Stimulated activated CD8-positive, alpha-beta memory T cell treated with anti-CD3 and anti-CD28 coated beads, Interleukin-7, amount 100 ng/mL, for 24 hours (primary cell): ENCODE measurements at regions not wholly inside any gene's neighbourhood (a gene's known extent, or its start where the extent isn't known, plus 50 kb on each side); places are given as distances from the start of the nearest gene placed in this dataset.

ENCODE experiments used
- DNase-seq: peaks from one replicate; pipeline ENCODE4 v3.0.0-alpha.2; 2020; ENCODE audit warnings: low read depth

DNA sequence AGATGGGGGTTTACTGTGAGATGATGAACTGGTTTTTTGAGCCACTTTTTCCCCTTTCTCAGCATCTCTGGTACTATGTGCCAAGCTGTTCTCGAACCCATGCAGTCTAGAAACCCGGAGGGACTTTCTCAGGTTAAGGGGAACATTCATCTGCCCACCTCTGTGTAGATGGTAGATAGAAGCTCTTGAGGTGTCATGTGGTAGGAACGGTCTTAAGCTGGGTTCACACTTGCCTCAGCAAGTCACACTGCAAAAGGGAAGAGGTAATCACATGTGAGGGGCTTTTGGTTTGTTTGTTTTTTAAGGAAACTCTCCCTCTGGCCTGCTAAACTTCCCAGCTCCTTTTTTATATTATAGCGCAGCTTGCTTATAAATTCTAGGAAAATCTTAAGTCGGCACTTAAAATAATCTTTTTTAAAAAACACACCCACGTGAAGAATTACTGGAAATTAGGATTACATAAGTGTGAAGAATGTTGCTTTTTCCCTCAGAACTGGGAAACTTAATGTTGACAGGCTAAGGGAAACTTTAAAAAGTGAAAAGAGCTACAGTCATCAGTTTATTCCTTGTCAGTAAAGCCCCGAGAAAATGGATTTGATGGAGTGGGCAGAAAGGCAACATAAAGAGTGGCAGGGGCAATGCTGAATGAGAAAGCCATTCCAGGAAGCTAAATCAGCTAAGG, 430.3 kb downstream of the ARHGEF28 start:
- no peak for DNase-seq

DNA sequence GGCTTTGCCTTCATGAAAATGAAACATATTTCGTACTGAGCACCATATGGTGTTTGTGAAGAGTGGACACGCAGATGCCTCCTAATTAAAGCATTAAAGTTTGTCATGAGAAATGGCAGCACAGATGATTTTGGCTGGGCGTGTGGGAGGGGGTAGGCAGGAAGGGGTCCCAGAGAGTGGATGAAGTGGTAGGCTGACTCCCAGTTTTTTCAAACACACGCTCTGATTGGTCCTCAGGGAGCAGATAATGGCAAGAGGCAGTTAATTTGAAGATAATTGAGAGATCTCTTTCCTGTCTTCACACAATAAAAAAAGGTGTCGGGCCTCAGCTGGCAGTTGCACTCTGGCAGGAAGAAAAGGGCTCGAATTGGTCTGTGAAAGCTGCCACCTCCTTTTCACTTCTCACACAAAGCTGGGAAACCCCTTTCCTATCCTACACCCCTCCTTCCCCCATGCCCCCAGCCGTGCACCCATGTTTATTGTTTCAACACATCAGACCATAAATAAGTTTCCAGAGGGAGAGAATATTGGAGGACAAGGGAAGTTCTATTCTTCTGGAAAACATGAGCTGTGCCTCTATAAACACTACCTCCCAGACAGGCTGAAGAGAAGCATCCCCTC, 429.6 kb downstream of the ARHGEF28 start:
- DNase-seq: no peak

DNA sequence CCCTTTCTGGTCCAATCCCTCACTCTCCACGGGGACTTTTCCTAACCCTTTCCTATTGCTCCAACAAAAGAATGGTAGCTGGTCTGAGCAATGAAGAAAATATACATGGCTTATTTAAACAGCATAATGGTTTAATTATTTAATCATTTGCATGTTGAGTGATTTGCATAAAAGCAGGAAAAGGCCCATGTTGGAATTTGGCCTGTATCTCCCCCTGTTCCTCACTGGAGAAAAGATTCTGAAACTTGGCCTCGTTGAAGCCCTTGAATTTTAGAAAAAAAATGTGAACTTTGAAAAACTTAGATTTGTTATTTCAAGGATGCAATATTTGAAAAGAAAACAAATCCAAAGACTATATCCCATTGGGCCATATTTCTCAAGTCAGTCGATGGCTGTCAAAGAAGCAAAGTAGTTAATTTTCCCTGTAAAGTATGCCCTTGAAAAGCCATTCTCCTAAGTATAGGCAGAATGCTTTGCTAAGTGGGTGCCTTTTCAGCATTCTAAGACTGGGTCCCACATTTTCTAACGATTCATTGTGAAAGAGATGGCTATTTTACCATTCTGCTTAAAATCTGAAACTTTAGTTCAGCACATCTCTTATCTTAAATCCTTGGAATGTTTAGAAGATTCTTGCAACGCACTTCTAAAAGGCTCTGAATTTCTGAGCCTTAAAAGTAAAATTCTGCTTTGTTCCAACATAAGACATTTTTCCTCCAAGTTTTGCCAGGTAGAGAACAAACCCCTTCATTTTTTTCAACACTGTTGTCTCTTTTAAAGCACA, 428.8 kb downstream of the ARHGEF28 start:
- no peak for DNase-seq

DNA sequence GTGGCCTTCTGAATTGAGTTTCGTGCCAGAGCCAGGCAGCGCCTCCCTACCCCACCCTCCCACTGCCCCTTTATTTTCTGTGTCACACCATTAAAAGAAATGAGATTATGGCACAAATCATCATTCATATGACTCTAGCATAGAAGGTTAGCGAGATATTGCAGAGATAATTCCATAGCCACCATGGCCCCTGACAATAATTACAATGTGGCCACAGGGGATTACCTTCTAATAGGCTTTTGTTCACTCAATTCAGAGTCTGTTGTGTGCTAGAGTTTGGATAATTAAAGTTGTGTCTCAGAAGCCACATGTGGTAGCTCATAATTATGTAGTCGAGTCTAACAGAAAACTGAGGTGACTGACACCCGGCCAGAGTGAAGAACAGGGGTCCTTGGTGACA, 428.1 kb downstream of the ARHGEF28 start:
- no peak for DNase-seq

DNA sequence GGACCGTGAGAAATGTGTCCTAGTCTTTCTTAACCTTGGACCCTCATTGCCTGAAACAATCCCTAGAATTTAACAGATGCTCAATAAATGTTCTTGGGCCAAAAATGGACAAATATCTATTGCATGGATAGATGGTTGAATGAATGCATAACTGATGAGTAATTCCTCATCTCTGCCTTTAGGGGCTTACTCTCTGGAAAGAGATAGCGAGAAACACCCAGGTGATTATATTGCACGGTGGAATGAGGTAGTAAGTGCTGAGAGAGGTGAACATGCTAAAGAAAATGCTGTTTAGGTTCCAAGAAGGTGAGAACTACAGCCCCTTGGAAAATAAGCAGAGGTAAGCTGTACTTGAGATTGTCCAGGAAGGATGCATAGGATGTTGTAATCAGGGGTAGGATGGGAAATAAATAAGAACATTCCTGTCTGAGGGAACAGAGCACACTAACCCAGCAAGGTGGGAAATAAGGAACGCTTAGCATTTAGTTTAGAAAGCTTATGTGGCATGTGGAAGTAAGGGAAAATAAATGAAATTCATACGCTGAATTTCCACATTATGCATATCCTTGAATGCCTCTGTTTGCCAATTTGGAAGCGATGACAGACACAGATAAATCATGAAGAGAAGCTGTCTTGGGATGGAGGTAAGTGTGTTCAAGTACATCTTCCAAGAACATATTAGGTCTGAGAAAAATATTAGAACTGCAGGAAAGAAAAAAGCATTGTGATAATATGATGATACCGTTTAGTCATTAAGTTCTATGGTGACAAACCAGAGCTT, 426.6 kb downstream of the ARHGEF28 start:
- DNase-seq: no peak

DNA sequence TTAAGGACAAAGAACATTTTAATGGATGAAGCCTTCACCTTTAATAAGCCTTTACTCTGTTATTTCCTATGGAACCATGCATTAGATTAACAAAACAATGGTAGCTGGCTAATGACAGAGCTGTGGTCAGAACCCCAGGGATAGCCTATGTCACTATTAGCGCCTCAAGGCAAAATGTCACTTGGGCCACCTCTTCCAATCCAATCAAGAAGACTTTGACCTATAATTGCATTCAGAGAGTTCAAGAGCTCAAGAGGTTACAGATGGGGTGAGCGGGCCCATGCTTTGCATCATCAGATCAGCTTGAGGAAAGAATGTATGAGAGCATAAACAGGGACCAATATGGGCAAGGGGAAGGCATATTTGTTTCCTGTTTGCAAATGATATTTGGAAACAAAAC, 425.1 kb downstream of the ARHGEF28 start:
- no peak for DNase-seq

DNA sequence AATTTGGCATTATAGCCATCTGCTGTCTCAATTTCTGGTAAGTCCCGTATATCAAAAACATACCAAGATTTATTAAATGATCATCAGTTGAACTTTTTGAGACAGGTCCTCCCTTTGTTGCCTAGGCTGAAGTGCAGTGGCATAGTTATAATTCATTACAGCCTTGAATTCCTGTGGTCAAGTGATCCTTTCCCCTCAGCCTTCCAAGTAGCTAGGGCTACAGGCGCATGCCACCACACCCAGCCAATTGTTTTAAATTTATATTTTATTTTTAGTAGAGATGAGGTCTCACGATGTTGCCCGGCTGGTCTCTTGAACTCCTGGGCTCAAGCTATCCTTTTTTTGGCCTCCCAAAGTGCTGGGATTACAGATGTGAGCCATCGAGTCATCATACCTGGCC, 418.9 kb downstream of the ARHGEF28 start:
- no peak for DNase-seq

DNA sequence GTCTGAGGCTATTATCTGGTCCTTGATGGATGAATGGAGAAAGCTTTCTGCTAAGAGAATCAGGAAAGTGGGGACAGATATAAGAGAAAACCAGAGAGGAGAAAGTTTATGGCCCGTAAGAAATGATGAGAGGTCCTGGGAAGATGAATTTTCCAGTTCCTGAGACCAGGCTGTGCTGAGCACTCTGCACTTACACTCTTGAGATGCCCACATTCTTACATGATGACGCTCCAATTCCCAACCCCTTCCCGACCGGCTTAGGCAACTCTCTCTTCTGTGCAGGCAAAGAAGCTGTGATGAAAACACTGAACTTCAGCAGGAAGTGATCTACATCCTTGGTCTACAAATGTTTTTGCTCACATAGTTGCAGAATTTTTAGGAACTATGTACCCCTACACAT, 417.0 kb downstream of the ARHGEF28 start:
- no peak for DNase-seq

DNA sequence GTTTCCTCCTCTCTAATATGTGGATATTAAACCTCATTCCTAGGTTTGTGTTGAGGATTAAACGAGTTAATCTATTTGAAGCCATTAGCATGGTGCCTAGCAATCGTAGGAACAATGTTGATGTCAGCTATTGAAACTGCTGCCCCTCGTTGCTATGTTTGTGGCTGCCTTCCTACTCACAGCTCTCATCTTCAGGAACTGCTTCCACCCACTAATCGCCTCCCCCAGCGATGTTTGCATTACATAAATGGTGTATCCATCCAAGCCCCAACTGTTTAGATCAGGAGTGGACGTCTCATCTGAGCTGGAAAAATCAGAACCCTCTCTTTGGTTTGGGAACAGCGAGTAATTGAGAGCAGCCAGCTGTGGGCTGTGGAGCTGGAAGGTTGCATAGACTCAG, 416.6 kb downstream of the ARHGEF28 start:
- DNase-seq: no peak

DNA sequence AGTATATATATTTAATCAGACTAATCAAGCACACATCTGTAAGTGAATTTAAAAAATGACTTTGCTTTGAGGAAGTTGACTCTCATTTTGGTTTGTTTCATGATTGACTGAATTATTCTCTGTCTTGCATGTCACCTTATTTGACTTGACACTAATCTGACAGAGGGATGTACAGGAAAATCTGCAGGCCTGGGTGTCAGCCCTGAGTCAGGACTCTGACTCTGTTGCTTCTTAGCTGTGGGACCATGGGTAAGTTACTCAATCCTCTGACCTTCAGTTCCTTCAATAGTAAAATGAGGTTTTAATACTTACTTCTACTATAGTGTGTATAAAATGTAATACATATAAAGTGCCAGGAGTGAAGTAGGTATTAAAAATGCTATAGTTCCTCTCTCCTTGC, 415.9 kb downstream of the ARHGEF28 start:
- DNase-seq: no peak

DNA sequence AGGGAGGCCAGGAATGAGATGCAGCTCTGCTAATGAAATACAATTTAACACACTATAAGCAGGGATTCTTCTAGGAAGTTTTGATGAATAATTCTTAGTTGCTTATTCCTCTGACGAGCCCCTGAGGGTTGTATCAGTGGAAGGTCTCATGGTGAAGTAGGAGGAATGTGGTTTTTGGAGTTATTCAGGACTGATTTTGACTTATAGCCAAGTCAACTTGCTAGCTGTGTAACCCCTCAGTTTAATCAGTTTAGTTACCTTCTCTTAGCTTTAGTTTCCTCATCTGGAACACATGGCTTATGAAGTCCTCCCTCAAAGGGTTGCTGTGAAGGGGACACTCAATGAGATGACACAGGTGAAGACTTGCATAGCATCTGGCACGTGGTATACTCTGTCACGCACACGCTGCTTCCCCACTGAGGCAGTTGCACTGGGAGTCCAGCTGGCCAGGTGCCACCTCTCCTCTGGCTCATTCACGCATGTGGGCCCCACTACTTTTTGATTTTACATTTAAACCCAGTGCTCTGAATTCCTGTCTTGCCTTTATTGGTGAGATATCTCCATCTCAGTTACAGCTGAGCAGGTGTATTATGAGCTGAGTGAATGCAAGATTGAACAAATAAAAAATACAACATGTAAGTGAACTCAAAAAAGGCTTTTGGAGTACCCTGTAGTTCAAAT, 415.0 kb downstream of the ARHGEF28 start:
- no peak for DNase-seq

DNA sequence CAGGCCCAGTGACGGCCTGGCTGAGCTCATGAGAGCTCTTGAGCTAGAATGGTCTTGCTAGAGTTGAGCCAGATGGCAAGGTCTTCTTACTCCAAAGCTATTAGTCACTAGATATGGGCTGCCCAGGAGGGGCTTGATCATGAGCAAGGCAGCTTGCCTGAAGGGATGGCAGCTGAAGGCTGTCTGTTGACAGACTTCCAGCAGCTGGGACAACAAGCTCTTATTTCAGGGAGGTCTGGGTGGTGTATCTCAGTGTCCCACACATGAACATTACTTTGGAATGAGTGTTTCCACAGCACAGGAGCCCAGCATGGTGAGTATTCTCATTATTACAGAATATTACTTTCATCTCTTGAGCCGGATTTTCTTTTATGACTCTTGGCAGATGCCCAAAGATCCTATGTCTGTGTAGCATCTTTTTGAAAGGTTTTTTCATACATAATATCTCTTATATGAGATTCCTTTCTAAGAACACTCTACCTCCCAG, 414.1 kb downstream of the ARHGEF28 start:
- DNase-seq: no peak

DNA sequence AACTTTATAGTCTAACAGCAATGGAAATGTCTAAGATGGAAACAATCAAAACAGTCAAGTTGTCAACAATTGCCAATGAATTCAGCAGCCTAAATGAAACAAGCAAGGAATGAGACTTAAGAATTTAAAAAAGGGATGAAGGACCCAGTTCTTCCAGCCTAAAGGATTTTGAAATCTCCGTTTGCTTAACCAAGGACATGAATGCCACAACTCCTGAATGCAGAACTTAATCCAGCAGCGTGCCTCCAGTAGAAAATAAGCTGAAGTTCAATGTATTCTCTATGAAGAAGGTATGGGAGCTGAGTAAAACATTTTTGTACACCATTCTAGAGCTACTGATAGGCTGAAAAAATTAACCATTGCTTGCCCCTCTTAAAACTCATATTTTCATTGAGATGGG, 411.3 kb downstream of the ARHGEF28 start:
- no peak for DNase-seq

DNA sequence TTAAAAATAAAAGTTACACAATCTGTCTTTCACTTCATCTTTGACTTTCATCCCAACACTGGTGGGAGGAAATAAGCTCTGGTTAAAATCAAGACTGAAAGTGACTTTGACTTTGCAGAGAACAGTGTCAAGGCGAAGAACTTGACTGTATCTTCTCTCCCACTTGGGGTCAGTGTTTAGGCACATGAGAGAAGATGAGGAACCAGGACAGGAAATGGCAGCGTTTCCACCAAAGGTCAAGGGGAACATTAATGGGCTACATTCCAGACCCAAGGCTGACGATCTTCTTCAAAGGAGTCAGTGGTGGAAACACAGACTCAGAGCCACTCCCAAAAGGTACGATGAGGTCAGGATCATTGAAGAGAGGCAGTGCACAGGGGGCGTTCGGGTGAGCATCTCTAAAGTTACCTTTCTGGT, 409.5 kb downstream of the ARHGEF28 start:
- DNase-seq: no peak

DNA sequence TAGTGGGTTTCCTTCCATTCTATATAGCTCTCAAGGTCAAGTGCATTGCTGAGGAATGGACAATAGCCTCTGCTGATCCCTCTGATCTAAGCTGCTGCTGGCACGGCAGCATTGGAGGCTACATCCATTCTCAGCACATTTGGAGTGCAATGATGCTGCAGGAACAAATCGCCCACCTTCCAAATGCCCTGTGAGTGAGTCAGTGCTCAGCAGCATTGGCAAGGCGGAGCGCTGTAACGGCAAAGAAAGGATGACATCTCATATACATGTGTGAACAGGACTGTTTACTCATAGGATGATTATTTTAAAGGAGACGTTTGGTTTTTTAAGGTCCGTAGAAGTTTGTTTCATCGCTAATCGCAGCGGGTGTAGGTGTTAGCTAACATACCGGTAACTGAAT, 408.7 kb downstream of the ARHGEF28 start:
- no peak for DNase-seq

DNA sequence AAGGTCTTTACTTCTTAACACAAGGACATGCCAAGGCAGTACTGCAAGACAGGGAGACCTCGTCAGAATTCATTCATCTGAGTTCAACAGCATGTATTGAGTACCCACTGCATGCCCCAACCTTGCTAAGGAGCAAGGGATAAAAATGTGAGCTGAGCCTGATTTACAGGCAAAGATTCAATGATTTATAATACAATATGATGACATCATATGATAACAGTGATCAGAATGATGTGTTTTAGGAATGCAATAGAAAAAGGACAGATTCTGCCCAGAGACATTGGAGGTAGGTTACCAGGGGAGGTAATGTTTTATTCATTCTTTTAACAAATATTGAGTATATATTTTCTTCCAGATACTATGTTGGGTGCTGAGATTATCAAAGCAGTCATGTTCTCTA, 406.6 kb downstream of the ARHGEF28 start:
- no peak for DNase-seq

DNA sequence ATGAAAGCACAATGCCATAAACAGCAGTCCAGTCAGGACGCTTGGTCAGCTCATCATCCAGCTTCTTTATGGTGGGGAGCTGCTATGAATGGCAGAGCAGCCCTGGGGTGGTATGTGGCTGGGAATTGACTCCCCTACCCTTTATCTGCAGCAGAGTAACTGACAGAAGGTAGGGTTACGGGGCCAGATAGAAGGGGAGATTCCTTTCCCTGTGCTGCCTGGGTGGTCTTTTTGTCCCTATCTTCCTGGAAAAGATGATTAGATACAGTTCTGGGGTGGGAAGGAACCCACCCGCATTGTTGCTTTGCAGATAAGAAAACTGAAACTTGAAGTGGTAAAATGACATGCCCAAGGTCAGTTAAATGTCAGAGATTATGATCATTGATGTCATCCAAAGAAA, 405.5 kb downstream of the ARHGEF28 start:
- DNase-seq: no peak

DNA sequence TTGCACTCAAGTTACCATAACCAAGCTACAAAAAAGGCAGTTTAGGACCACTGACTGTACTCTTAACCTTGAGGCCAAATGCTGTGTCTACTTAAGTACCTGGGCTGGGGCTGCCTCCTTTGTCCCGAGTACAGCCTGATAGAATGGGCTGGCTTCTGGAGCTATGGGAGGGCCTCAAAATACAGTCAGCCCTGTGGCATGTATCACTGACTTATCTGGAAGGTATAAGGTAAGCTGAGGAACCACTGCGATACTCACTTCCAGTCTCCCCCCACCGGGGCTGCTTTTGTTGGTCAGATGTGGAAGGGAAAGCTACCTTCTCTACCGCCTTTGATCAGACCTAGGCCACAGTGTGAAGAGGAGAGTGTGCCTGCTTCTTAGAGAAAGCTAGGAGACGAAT, 404.8 kb downstream of the ARHGEF28 start:
- DNase-seq: no peak

DNA sequence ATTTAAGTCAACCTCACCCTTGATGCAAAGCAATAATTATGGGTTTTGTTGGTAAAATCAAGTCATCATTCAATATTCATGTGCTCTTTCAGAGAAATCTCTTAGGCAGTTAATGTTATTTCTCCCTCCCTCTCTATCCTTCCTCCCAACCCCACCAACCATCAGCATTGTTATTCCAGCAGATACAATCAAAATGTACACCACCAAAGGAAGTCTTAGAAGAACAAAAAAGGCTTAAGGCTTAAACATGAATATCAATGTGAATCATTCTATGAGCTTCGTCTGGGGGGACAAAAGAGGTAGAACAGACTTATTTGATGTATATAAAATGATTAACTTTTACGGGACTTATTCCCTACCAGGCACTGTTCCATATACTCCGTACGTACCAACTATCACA, 404.4 kb downstream of the ARHGEF28 start:
- DNase-seq: no peak

DNA sequence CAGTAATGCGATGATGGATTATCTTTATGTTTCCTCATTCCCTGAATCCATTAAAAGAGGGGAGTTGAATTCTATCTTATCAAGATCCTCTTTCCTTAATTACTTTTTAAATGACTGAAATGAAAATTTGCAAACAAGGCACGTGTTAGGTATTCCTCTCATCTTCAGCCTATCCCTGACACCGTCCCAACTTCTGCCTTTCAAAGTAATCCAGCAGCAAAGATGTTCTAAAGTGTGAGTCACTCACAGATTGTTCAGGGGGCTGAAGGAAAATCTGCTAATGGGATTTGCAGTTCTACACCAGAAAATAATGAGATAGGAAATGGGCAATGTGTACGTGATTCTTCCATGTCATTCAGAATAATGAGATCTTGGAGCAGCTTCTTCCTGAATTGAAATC, 403.0 kb downstream of the ARHGEF28 start:
- DNase-seq: no peak

DNA sequence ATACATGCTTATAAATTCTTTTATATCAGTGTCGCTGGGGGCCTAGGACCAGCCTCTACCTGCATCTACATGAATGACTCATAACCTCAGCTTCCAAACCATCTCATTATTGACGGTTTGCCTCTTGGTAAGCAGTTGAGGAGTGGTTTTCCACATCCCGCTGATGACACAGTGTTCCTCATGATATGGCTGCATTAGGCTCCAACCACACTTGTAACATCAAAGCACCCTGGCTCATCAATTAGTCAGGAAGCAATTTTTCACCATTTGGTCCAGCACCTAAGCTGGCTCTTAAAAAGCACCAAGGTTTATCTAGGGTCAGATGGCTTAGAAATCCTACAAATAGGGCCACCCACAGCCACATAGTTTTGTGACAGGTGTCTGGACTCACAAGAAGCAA, 402.4 kb downstream of the ARHGEF28 start:
- DNase-seq: no peak
